H9 (cell line): ENCODE measurements at regions not wholly inside any gene's neighbourhood (a gene's known extent, or its start where the extent isn't known, plus 50 kb on each side); places are given as distances from the start of the nearest gene placed in this dataset.

Experiments
- DNase-seq: peaks from one replicate; pipeline ENCODE4 v3.0.0-alpha.2; 2017
- H2AFZ ChIP-seq: one replicate; pipeline ENCODE4 v1.6.1; 2013; ENCODE audit warnings: mild to moderate bottlenecking, low read length, control low read depth, moderate library complexity
- H2AK5ac ChIP-seq: 2 replicates; pipeline ENCODE4 v1.6.1; 2013; ENCODE audit warnings: low read length, control low read depth, mixed read lengths; ENCODE audit not compliant: insufficient read length
- H2BK120ac ChIP-seq: one replicate; pipeline ENCODE4 v1.6.1; 2013; ENCODE audit warnings: low read depth, mild to moderate bottlenecking, low read length, control low read depth, inconsistent platforms; ENCODE audit not compliant: poor library complexity, severe bottlenecking
- H2BK12ac ChIP-seq: 2 replicates; pipeline ENCODE4 v1.6.1; 2013; ENCODE audit warnings: low read length, control low read depth, mixed read lengths, low read depth; ENCODE audit not compliant: insufficient read length
- H2BK15ac ChIP-seq: 2 replicates; pipeline ENCODE4 v1.6.1; 2013; ENCODE audit warnings: low read depth, low read length, control low read depth
- H2BK20ac ChIP-seq: one replicate; pipeline ENCODE4 v1.6.1; 2013; ENCODE audit warnings: low read depth, mild to moderate bottlenecking, low read length, control low read depth, inconsistent platforms; ENCODE audit not compliant: poor library complexity, severe bottlenecking
- H2BK5ac ChIP-seq: 2 replicates; pipeline ENCODE4 v1.6.1; 2013; ENCODE audit warnings: low read length, control low read depth, mixed read lengths; ENCODE audit not compliant: insufficient read length
- H3K14ac ChIP-seq: 2 replicates; pipeline ENCODE4 v1.6.1; 2013; ENCODE audit warnings: low read length, control low read depth; ENCODE audit not compliant: insufficient read depth
- H3K18ac ChIP-seq: 2 replicates; pipeline ENCODE4 v1.6.1; 2013; ENCODE audit warnings: low read depth, mild to moderate bottlenecking, mixed read lengths, low read length, control low read depth; ENCODE audit not compliant: insufficient read length
- H3K23ac ChIP-seq: 2 replicates; pipeline ENCODE4 v1.6.1; 2013; ENCODE audit warnings: low read length, control low read depth, mixed read lengths, low read depth; ENCODE audit not compliant: insufficient read length
- H3K23me2 ChIP-seq: 2 replicates; pipeline ENCODE4 v1.6.1; 2013; ENCODE audit warnings: low read depth, mild to moderate bottlenecking, mixed read lengths, low read length, control low read depth; ENCODE audit not compliant: insufficient read length, poor library complexity, severe bottlenecking
- H3K27ac ChIP-seq: 2 replicates; pipeline ENCODE4 v1.5.1; 2013; ENCODE audit warnings: low read length, control low read depth, mixed read lengths, low read depth; ENCODE audit not compliant: insufficient read length
- H3K27me3 ChIP-seq: 2 replicates; pipeline ENCODE4 v1.6.1; 2013; ENCODE audit warnings: low read length, control low read depth, inconsistent platforms; ENCODE audit not compliant: insufficient read depth
- H3K4ac ChIP-seq: 2 replicates; pipeline ENCODE4 v1.6.1; 2013; ENCODE audit warnings: low read depth, mild to moderate bottlenecking, control low read depth, inconsistent platforms, low read length, moderate library complexity
- H3K4me1 ChIP-seq: 2 replicates; pipeline ENCODE4 v1.6.1; 2013; ENCODE audit warnings: low read length, control low read depth, inconsistent platforms; ENCODE audit not compliant: insufficient read depth
- H3K4me2 ChIP-seq: 2 replicates; pipeline ENCODE4 v1.6.1; 2013; ENCODE audit warnings: low read length, control low read depth, mixed read lengths; ENCODE audit not compliant: insufficient read length, insufficient read depth
- H3K56ac ChIP-seq: 2 replicates; pipeline ENCODE4 v1.6.1; 2013; ENCODE audit warnings: low read depth, mild to moderate bottlenecking, mixed read lengths, low read length, control low read depth; ENCODE audit not compliant: insufficient read length
- H3K79me1 ChIP-seq: 2 replicates; pipeline ENCODE4 v1.6.1; 2013; ENCODE audit warnings: low read depth, mild to moderate bottlenecking, moderate library complexity, low read length, control low read depth, inconsistent platforms; ENCODE audit not compliant: insufficient read depth, poor library complexity, severe bottlenecking
- H3K79me2 ChIP-seq: 2 replicates; pipeline ENCODE4 v1.6.1; 2013; ENCODE audit warnings: low read length, control low read depth, inconsistent platforms; ENCODE audit not compliant: insufficient read depth
- H3K9ac ChIP-seq: 2 replicates; pipeline ENCODE4 v1.6.1; 2013; ENCODE audit warnings: low read length, control low read depth, mixed read lengths; ENCODE audit not compliant: insufficient read length; ENCODE audit errors: extremely low read depth
- H3K9me3 ChIP-seq: one replicate; pipeline ENCODE4 v1.6.1; 2013; ENCODE audit warnings: low read depth, low read length, inconsistent platforms; ENCODE audit not compliant: control insufficient read depth
- H3T11ph ChIP-seq: one replicate; pipeline ENCODE4 v1.6.1; 2013; ENCODE audit warnings: mild to moderate bottlenecking, low read length, control low read depth, inconsistent platforms
- H4K20me1 ChIP-seq: one replicate; pipeline ENCODE4 v1.6.1; 2013; ENCODE audit not compliant: control insufficient read depth, insufficient read length, insufficient read depth
- H4K5ac ChIP-seq: 2 replicates; pipeline ENCODE4 v1.6.1; 2013; ENCODE audit warnings: low read depth, mild to moderate bottlenecking, mixed read lengths, low read length, control low read depth; ENCODE audit not compliant: insufficient read length
- H4K8ac ChIP-seq: replicated peaks from 2 replicates; pipeline ENCODE4 v1.6.1; 2013; ENCODE audit warnings: low read length, control low read depth, mixed read lengths, low read depth; ENCODE audit not compliant: insufficient read length
- H4K91ac ChIP-seq: 2 replicates; pipeline ENCODE4 v1.6.1; 2013; ENCODE audit warnings: low read depth, mild to moderate bottlenecking, moderate library complexity, mixed read lengths, low read length, control low read depth; ENCODE audit not compliant: insufficient read length
- H3K27ac Mint-ChIP-seq, 3 experiments: 2 replicates in 2 of 3; 3 replicates in 1 of 3; pipeline ENCODE4 v1.8.0; 2020 to 2021; ENCODE audit warnings: mixed read lengths in 3 of 3, mild to moderate bottlenecking in 1 of 3, moderate library complexity in 1 of 3
- H3K27me3 Mint-ChIP-seq: 2 replicates; pipeline ENCODE4 v1.8.0; 2021; ENCODE audit warnings: low read depth, mild to moderate bottlenecking, moderate library complexity, mixed read lengths
- H3K36me3 Mint-ChIP-seq, 3 experiments: 2 replicates in 2 of 3; 3 replicates in 1 of 3; pipeline ENCODE4 v1.8.0; 2020 to 2021; ENCODE audit warnings: low read depth in 3 of 3, mixed read lengths in 3 of 3; ENCODE audit not compliant: insufficient read depth in 1 of 3
- H3K4me1 Mint-ChIP-seq, 2 experiments: 2 replicates each; pipeline ENCODE4 v1.8.0; 2020; ENCODE audit warnings: mixed read lengths in 2 of 2
- H3K4me3 Mint-ChIP-seq, 2 experiments: 2 replicates in 1 of 2; 3 replicates in 1 of 2; pipeline ENCODE4 v1.8.0; 2020 to 2021; ENCODE audit warnings: mild to moderate bottlenecking in 2 of 2, mixed read lengths in 2 of 2, moderate library complexity in 1 of 2
- H3K9me3 Mint-ChIP-seq, 2 experiments: 2 replicates in 1 of 2; 3 replicates in 1 of 2; pipeline ENCODE4 v1.8.0; 2020; ENCODE audit warnings: mild to moderate bottlenecking in 2 of 2, mixed read lengths in 2 of 2, moderate library complexity in 1 of 2
- WGBS: extraction: QIAGEN DNeasy Blood & Tissue Kit; methylation state at CpG from one replicate; pipeline ENCODE4 v1.1.7; 2013; ENCODE audit warnings: missing lambda C conversion rate, low lambda C conversion rate, mixed read lengths; ENCODE audit not compliant: insufficient read length; ENCODE audit errors: extremely low coverage; 5-methylcytosine and 5-hydroxymethylcytosine counted together
- TF ChIP-seq, protein P1 (sequence below): fragments of 200-600 bp; sonication (generic); conservative IDR thresholded peaks from 3 replicates; pipeline ENCODE4 v1.8.0; 2021; ENCODE audit warnings: antibody characterized with exemption, mild to moderate bottlenecking

DNA sequence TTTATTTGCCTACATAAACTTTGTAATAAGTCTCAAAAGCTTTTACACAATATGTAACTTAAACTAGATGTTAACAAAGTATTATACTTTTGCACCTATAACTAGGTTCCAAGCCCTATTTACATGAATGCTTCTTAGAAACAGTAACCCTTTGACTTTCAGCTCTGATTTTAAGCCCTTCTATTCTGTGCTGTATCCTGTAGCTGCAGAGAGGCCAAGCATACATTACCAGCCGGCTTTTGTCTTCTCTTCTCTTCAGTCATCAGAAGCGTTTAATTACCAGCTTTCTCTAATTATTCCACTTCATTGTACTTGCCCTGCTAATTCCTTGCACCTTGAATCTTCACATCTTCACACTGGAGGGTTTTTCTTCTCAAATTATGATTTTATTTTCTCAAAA lies 403.1 kb downstream of the PDGFC start:
- Histone ChIP-seq H4K20me1 (no peaks in the 10 kb centered on the region), H3K4ac (no peak overlapping the region), H3K56ac (no peak overlapping the region), H2AK5ac (no peak overlapping the region), H2BK20ac (peak overlapping the region; percentile 6), H2BK120ac (no peak overlapping the region), H3K27me3 (no peaks in the 10 kb centered on the region), H2AFZ (no peak overlapping the region), H3K79me2 (no peaks in the 10 kb centered on the region), H4K8ac (no peak overlapping the region), H2BK15ac (no peak overlapping the region), H3K14ac (no peak overlapping the region), H4K5ac (no peak overlapping the region), H4K91ac (no peak overlapping the region), H2BK12ac (no peak overlapping the region), H3K79me1 (no peaks in the 10 kb centered on the region), H3K23ac (no peak overlapping the region), H3K18ac (no peak overlapping the region), H2BK5ac (no peak overlapping the region), H3K4me2 (no peak overlapping the region), H3T11ph (no peak overlapping the region), H3K23me2 (no peaks in the 10 kb centered on the region), H3K9ac (no peak overlapping the region), H3K4me1 (no peaks in the 10 kb centered on the region), H3K27ac (no peak overlapping the region), H3K9me3 (no peaks in the 10 kb centered on the region)
- H3K27ac Mint-ChIP-seq = no peak overlapping the region
- H3K4me1 Mint-ChIP-seq = peaks cover 10 to 11% of the 10 kb centered on the region in 2 experiments
- no peak for DNase-seq
- no peaks in the 10 kb centered on the region for H3K36me3 Mint-ChIP-seq
- no peaks in the 10 kb centered on the region for H3K9me3 Mint-ChIP-seq
- H3K4me3 Mint-ChIP-seq = no peak overlapping the region
- TF ChIP-seq, protein P1, sequence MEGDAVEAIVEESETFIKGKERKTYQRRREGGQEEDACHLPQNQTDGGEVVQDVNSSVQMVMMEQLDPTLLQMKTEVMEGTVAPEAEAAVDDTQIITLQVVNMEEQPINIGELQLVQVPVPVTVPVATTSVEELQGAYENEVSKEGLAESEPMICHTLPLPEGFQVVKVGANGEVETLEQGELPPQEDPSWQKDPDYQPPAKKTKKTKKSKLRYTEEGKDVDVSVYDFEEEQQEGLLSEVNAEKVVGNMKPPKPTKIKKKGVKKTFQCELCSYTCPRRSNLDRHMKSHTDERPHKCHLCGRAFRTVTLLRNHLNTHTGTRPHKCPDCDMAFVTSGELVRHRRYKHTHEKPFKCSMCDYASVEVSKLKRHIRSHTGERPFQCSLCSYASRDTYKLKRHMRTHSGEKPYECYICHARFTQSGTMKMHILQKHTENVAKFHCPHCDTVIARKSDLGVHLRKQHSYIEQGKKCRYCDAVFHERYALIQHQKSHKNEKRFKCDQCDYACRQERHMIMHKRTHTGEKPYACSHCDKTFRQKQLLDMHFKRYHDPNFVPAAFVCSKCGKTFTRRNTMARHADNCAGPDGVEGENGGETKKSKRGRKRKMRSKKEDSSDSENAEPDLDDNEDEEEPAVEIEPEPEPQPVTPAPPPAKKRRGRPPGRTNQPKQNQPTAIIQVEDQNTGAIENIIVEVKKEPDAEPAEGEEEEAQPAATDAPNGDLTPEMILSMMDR = no peak
- H3K27me3 Mint-ChIP-seq = no peaks in the 10 kb centered on the region
- WGBS = no CpG with 5 or more reads among the region's 2 CpGs
